Colon (tissue), 2 donors: ENCODE measurements at regions not wholly inside any gene's neighbourhood (a gene's known extent, or its start where the extent isn't known, plus 50 kb on each side); places are given as distances from the start of the nearest gene placed in this dataset.
"Not testable (repeated sequence)": the region's sequence is repeated elsewhere in the genome, so short reads cannot be mapped to it uniquely, and the experiment has no call there.

Experiments used
- FAIRE-seq: peaks from 2 replicates; lab custom pipeline; 2012; peaks lifted over from hg19 to GRCh38; lab: Jason Lieb, UNC
- donor health status: control.
- donor health status: control.

DNA sequence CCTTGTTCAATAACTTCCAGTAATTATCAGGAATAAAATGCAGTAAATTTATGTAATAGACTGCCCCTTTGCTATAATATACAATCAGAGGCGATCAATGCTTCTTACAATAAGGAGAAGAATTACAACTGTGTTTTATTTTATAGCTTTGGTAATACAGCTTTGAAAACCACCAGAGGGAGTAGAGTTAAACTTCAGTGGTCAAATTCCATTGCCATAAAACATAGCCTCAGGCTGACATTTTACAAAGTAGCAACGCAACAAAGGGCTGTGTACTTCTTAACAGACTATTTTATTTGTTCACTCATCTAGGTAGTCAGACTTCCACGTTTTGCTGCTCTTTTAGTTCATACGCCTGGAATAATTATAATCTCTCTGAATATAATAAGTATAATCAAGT lies 58.5 kb downstream of the TEX13C start:
- FAIRE-seq, result no peak

DNA sequence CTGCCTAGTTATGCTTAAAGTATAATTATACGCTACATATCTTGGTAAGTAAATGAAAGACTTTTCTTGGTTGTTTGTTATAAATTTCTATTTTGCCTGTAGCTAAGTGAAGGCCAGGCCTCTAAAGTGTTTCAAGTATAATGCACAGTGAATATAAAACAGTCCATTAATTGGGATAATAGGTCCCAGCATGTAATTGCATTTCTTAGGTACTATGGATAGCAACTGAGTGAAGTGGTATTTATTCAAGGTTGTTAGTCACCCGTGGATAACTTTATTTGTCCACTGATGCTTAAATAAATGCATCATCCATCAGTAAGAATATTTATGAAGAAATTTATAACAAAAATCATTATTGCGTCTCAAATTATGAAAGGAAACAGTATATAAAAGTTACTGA lies 59.1 kb downstream of the TEX13C start:
- FAIRE-seq, result no peak

DNA sequence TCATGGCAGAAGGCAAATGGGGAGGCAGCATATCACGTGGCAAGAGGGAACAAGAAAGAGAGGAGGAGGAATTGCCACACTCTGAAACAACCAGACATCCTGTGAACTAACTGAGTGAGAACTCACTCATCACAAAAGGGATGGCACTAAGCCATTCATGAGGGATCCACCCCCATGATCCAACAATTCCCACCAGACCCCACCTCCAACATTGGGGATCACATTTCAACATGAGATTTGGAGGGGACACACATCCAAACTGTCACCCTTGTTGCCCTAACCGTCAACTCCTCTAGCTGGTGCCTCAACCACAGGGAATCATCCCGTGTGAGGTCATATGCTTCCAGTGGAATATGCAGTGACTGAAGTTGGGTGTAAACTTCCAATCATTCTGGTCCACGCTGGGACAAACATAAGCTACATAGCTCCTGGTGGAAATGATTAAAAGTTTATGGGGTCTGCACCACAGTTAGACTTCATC lies 62.5 kb downstream of the TEX13C start:
- no peak for FAIRE-seq

DNA sequence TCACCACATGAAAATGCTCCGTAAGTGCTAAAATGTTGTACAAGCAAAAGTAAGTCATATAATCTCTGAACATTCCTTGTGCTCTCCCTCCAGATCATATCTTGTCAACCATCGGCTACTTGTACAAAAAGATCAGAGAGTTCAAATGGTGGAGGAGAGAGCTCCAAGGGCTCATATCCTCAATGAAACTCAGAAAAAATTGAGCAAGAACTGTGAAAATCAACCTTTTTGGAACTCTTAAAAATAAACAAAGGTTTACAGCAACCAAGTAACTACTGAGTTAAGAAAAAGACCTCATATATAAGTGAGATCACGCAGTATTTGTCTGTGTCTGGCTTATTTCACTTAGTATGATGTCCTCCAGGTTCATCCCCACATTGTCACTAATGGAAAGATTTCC lies 63.2 kb downstream of the TEX13C start:
- no peak for FAIRE-seq

DNA sequence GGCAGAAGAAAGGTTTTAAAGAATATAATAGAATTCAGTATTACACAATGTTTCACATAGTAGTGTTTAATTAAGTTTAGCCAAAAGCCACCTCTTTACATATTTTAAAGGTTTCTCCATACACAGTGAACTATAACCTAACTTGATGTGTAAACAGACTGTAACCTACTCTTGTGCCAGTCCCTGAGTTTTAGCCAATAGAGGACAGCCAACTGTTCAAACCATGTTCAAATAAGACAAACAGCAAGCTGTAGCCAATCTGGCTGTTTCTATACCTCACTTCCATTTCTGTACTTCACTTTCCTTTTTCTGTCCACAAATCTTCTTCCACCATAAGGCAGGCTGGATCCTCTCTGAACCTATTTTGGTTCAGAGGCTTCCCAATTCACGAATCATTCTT lies 65.2 kb downstream of the TEX13C start:
- no peak for FAIRE-seq

DNA sequence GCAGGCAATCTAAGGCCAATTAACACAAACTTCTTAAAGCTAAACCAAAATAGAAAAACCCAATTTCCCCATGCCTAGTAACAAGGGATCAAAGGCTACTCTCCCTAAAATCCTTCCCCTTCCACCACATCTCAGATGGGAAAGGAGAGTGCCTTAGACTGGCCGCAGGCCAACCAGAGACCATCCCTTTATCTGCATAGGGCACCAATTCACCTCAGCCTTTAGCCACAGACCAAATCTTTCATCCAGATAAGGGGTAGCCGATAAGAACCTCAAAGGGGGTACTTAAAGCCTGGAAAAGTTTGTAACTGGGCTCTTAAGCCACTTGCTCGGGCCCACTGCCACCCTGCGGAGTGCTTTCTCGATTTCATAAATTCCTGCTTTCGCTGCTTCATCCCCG lies 68.3 kb downstream of the TEX13C start:
- no peak for FAIRE-seq

DNA sequence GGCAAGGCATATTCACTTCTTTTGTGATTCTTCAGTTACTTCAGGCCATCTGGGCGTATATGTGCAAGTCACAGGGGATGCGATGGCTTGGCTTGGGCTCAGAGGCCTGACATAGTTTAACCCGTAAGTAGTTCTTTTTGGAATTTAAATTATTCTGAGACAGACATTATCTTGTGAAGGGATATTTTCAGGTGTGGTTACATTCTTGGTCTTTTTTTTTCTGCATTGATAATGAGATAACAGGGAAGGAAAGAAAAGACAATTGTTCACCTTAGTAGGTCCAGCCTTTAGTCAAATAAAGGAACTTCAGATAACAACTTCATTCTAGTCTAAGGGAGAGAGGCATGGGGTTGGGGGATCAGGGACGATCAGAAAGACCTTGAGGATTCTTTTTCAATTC lies 74.8 kb downstream of the TEX13C start:
- FAIRE-seq, result no peak

DNA sequence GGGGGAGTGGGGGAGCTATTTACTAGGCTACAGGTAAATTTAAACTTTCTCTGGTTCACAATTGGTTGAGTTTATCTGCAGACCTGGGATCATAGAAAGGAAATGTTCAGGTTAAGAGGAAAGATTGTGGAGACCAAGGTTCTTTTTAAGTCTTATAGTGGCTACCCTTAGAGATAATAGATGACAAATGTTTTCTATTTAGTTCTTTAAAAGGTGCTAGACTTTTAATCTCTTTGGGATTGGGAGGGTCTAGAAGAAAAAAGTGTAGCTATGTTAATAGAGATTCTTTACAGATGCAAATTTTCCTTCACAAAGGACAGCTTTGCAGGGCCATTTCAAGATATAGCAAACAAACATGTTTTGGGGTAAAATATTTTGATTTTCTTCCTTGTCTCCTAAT lies 76.0 kb downstream of the TEX13C start:
- no peak for FAIRE-seq

DNA sequence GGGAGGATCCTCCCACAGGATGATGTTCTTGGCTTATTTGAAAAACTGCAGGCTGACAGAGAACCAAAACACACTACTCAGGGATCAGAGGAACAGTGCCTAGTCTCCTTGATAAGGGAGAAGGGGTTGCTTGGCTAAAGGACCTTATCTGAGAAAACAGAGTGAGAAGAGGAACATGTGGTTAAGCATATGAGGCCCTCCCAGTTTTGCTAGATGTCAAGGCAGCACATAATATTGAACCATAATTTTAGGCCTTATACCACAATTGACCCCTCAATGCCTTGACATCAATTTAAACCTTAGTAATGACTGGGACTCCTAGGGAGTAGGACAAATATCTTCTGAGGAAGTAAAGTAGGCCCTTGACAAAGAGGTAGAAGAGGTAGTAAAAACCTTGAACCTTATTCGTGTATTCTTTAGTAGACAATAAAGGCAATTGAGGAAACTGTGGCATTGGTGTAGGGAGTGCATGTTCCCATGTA lies 79.3 kb downstream of the TEX13C start:
- FAIRE-seq, result no peak

DNA sequence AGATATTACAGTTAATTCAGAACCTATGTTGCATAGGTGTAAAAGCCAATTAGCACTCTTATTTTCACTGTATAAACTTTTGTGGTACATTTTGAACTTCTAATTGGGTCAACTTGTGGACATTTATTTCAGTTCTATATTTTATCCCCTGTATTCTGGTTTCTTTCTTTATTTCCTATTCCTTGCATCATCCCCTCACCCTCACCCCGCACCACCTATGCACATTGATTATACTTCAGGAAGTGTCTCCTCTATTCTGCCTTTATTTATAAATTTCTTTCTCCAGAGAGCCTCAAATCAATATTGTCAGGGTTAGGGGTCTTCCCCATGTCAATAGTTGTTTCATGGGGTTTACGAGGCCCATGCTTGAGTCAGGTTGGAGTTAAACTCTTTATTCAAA lies 83.1 kb downstream of the TEX13C start:
- no peak for FAIRE-seq

DNA sequence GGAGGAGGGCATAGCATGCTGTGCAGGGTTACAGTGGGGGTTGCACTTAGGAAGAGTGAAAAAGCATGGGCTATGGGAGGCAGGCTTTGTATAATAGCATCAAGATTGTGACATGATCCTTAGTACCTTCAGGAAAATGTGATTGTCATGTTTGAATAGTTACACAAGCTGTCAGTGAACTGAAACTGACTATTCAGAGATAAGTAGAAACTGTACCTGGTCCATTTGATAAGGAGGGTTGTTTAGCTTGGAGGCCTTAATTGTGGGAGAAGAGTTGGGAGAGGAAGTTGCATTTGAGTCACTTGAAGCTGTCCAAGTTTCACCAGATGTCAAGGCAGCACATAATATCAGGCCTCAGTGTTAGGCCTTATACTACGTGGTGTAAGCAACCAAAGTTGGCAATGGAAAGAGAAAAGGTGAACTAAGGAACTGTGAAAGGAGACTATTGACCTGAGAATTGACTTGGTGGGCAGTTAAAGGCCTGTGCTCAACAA lies 85.0 kb downstream of the TEX13C start:
- no peak for FAIRE-seq

DNA sequence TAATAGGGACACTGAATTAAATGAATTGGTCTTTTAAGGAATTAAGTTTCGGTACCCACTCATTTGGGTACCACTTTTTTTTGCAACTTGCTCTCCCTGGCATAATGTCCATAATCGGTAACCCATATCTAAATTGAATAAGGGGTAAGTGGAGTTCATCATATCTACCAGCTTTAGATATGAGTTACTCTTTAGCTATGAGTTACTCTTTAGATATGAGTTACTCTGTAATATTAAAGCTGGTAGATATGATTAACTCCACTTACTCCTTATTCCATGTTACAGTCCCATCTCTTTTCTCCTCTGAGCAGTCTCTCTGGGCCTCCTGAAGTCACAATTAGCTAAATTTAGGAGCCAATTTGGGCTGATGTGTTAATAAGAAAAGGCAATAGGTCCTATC lies 85.7 kb downstream of the TEX13C start:
- FAIRE-seq, result no peak

DNA sequence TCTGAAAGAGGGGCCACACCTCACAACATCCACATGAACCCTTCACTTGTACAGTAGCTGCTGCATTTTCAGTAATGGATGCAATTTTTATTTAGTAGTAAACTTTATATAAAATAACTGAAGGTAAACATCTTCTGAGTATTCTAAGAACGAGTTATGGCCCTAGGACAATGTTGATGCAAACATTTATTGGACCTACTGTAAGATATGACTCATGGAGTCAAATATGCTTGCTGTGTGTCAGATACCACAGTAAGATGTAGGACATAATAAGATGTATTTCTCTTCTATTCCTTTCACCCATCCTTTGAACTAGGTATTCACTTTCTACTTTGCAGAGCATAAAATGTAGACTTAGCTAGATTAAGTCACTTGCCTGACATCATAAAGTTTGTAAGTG lies 87.6 kb downstream of the TEX13C start:
- no peak for FAIRE-seq

DNA sequence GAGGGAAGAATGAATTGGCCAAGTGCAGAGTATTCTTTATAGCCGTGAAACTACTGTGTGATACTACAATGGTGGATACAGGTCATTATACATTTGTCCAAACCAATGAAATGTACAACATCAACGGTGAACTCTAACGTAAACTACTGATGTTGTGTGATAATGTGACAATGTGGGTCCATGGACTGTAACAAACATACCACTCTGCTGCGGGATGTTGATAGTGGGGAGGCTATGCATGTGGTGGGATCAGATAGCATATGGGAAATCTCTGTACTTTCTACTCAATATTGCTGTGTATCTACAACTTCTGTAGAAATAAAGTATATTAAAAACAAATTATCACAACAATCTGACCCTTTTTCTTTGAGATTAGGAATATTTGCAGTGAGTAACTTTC lies 101.1 kb downstream of the TEX13C start:
- no peak for FAIRE-seq

DNA sequence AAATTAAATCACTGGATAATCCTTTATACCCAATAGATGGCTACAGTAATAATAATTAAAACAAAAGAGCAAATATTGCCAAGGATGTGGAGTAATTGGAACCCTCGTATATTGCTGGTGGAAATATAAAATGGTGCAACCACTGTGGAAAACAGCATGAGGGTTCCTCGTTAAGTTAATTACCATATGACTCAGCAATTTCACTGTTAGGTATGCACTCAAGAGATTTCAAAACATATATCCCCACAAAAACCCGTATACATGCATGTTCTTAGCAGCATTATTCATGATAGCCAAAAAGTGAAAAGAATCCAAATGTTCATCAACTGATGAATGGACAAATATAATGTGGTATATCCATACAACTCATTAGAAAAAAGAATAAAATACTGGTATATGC lies 103.3 kb downstream of the TEX13C start:
- peak; percentile 57 for FAIRE-seq

DNA sequence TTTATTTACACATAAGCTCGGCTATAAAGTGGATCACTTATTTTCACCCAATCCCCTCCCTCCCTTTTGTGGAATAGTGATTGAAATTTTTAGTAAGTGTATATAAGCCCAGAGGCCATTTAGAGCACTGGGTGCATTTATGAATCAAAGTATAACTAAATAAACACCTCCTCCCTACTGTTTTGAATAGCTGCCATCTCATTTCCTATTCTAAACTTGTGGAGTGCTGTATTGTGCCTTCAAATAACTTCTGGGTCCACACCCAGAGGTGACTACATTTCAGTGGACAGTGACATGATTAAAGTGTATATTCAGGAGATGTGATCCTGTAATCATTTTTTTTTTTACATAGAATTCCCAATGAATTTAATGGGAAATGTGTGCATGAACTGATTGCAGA lies 104.9 kb downstream of the TEX13C start:
- peak; percentile 38 for FAIRE-seq

DNA sequence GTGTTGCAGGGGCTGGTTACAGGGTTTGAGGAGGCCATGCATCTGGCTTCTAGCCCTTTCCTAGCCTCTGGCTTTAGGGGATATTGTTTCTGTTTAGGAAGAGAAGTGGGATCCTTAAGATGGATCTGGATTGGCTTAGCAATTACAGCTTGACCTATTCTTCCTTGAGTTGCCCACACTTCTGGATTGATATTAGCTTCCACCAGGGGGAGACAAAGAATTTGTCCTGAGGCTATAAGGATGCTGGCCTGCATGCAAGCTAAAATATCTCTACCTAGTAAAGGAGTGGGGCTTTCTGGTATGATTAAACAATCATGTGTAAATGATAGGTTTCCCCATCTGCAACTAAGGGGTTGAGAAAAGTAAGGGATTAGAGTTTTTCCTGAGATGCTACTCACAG lies 117.2 kb downstream of the TEX13C start:
- FAIRE-seq, result no peak

DNA sequence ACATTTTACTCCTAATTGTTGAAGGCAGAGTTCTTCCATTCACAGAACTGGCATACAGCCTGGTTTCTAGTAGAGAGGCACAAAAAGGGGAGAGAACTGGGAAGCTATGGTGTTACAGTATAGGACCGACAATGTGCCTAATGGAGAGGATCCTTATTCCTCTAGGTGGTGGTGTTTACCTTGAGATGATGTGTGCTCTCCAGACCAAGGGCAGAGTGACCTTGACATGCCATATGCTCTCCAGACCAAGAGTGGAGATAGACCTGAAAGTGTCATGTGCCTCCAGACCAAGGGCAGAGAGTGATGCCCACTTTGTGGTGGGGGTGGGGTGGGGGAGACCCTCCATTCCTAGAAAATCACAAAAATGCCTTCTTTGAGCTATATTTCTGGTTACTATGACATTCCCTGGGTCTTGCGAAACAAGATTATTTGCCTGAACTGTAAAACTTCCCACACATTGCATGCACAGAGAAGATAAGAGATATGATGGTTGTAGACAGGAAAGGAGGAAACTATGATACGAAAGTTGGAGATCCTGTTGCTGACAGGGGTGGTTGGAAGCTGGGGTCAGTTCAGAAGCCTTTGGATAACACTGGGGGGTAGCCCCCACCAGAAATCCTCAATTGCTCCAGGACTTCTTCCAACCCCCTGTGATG lies 119.7 kb downstream of the TEX13C start:
- FAIRE-seq, result no peak

DNA sequence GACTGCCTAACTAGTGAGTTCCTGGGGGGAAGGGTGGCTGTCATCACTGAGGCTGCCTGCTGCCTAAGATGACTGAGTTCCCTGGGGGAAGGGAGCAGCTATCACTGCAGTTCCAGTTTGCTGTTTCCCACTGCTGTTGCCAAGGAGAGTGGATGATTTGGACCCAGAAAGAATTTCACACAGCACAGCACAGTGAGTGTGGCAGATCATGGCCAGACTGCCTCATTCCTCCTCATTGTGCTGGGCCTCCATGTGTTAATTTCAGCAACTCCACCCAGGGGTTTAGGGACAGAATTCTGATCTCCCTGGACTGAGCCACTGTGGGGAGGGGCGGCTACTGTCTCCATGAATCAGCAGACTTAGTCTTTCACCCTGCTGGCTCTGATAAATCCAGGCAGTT lies 125.0 kb downstream of the TEX13C start:
- FAIRE-seq, result no peak

DNA sequence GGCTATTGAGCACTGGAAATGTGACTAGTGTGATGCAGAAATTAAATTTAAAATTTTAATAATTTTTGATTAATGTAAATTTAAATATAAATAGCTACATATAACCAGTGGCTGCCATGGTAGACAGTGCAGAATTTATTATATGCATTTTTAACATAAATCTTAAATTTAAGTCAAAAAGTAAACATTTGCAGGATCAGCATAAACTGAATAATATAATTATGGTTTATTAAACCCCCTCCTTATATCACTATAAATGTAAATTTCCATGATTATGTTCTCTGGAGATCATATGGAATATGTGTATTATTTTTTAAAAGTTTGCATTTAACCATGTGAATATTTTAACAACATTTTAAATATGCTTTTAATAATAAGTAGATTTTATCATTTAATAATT lies 155.8 kb downstream of the TEX13C start:
- peak; percentile 82 for FAIRE-seq

DNA sequence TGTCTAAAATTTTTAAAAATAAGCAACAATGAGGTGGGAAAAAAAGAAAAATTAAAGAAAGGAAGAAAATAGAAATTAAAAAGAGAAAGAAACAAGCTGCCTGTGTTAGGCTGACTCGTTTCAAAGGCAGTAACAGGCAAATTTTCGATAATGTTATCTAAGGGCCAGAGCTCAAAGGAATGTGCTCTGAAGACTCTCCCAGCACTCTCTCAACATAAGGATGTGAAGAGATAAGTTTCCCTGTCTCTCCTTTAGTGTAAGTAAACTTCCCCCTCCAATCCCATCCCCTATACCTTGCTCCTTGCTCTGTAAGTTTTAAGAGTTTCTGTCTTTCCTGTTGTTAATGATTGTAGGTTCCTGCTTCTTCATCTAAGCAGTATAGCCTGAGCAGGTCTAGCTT lies 172.8 kb downstream of the TEX13C start:
- FAIRE-seq, result no peak

DNA sequence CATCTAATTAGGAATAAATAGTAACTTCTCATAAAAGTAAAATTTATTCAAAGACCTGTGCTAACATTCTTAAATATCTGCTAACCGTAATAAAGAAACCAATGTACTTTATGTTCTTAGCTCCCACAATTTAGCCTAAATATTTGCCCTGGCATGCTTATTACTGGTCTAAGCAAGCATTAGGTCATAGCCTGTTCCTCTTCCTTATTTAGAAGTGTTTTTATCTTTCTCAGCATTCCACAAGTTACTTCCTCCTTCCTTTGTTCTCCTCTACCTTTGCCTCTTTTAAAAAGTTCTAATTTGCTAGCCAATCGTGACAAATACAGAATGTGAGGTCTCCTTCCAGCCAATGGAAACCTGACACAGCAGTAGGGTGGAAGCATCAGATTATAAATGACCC lies 173.3 kb downstream of the TEX13C start:
- FAIRE-seq, result not testable (repeated sequence)

DNA sequence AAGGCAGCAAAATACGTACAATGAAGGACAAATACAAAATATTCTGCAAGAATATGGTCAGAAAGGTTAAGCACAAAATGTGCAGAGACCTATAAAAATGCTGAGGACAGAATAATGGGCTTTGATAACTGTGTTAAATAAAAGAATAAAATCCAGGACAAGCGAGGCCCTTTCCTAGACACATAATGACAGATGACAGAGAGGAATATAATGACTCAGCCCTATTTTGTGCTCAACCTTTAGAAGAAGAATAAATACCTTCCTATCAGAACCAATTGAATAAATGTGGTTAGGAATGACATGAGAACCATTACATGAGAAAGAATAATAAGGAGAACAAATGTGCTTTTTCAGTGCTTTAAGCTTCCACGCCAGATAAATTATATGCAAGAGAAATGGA lies 178.0 kb downstream of the TEX13C start:
- FAIRE-seq, result no peak

DNA sequence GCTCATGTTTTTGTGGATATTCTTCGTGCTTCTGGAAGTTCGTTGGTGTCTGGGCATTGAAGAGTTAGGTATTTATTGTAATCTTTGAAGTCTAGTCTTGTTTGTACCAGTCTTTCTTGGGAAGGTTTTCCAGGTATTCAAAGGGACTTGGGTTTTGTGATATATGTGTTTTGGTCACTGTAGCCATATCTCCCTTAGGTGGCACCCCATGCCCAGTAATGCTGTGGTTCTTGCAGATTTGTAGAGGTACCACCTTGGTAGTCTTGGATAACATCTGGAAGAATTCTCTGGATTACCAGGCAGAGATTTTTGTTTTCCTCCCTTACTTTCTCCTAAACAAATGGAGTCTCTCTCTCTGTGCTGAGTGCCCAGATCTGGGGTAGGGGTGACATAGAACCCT lies 184.1 kb downstream of the TEX13C start:
- no peak for FAIRE-seq
